ENCODE measurements at regions not wholly inside any gene's neighbourhood (a gene's known extent, or its start where the extent isn't known, plus 50 kb on each side); places are given as distances from the start of the nearest gene placed in this dataset.

GRCh38 chrX:82230013-82230412 lies 1028.1 kb downstream of the SH3BGRL start:
- Histone ChIP-seq H2AFZ (ENCODE audit: low read depth, low read length) (no peak overlapping the region), H3K27me3 (ENCODE audit: control insufficient read depth in 2 of 2, insufficient read depth in 2 of 2, low read length in 2 of 2) (no peaks in the 10 kb centered on the region), H4K20me1 (replicated peaks; ENCODE audit: control insufficient read depth, insufficient read depth, low read length) (no peaks in the 10 kb centered on the region), H3K4me2 (ENCODE audit: insufficient read depth, low read length) (no peak overlapping the region), H3K9me1 (ENCODE audit: control insufficient read depth, insufficient read depth, low read length) (no peaks in the 10 kb centered on the region), H3K4me3 (no peak overlapping the region), H3K27ac (ENCODE audit: extremely low read depth, low read depth, low read length) (no peak overlapping the region), H3K79me2 (ENCODE audit: control insufficient read depth, insufficient read depth, low read length) (no peaks in the 10 kb centered on the region), H3K9ac (ENCODE audit: insufficient read depth in 1 of 2, low read depth in 2 of 2, low read length in 2 of 2) (no peak overlapping the region), H3K9me3 (replicated peaks; ENCODE audit: control insufficient read depth, insufficient read depth, low read depth, low read length) (no peaks in the 10 kb centered on the region), H3K36me3 (ENCODE audit: control insufficient read depth, insufficient read depth, low read length) (no peaks in the 10 kb centered on the region), H3K4me1 (replicated peaks in 1 of 2; ENCODE audit: control insufficient read depth in 2 of 2, insufficient read depth in 2 of 2, low read length in 2 of 2) (no peaks in the 10 kb centered on the region)
- FAIRE-seq, result no peak
- no peak for ATAC-seq
- intact Hi-C loops (cut with micrococcal nuclease) (no loop called here), in situ Hi-C loops (cut with MboI) (no loop called here)
- no peak for DNase-seq (ENCODE audit: extremely low read depth in 1 of 4, low spot score in 3 of 4)
- ChIA-PET POLR2A (no interaction called here), CTCF (ENCODE audit: low intra/inter-chr PET ratio) (no interaction called here)
- BruUV-seq (replicated peaks), result no TSS peak
- 0% methylated on average over 3 of the region's 3 CpGs for WGBS (ENCODE audit: insufficient coverage, low coverage, missing lambda C conversion rate)
- TF ChIP-seq HMBOX1 (IDR thresholded peaks at IDR 0.05) (no peak), PHB2 (IDR thresholded peaks at IDR 0.05; ENCODE audit: low read depth) (no peak), SMAD3 (CRISPR knock-in tag; conservative IDR thresholded peaks at IDR 0.05) (no peak), ZBTB34 (CRISPR knock-in tag; IDR thresholded peaks at IDR 0.05) (no peak), ELF4 (CRISPR knock-in tag; IDR thresholded peaks at IDR 0.05) (no peak), GTF2F1 (IDR thresholded peaks at IDR 0.05; ENCODE audit: low read depth, low read length) (no peak), HOMEZ (CRISPR knock-in tag; IDR thresholded peaks at IDR 0.05) (no peak), MTF1 (CRISPR knock-in tag; IDR thresholded peaks at IDR 0.05; ENCODE audit: borderline replicate concordance) (no peak), JUND (IDR thresholded peaks at IDR 0.05; ENCODE audit: borderline replicate concordance, low read depth, low read length) (no peak), JUND (tag; IDR thresholded peaks at IDR 0.05; ENCODE audit: borderline replicate concordance, low read depth, low read length) (no peak), TGIF2 (CRISPR knock-in tag; IDR thresholded peaks at IDR 0.05) (no peak), ZNF395 (CRISPR knock-in tag; IDR thresholded peaks at IDR 0.05) (no peak), MLX (CRISPR knock-in tag; conservative IDR thresholded peaks at IDR 0.05) (no peak)

Measured in K562 (cell line).